ENCODE measurements at regions not wholly inside any gene's neighbourhood (a gene's known extent, or its start where the extent isn't known, plus 50 kb on each side); places are given as distances from the start of the nearest gene placed in this dataset.

DNA sequence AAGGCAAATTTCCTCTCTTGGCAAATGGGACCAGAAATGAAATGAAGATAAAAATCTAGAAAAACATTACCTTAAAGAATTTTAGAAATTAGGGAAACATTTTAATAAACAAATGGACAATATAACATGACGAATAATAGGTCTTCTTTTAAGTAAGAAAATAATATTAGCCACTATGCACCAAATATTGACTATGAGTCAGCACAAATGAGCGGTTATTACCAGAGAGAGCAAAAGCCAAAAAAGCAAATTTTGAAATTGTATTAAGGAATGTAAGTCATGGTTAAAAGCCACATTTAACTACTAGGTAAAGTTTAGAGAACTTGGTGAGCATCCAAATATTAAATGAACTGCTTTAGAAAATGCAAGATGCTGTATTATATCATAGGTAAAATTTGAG is 376.6 kb upstream of the JAG1 start:
- DNase-seq (ENCODE audit: low read depth in 1 of 2, low spot score in 2 of 2), result no peak
- no peak overlapping the region for H4K8ac ChIP-seq (ENCODE audit: extremely low read depth, insufficient read depth, low read length)
- no peaks in the 10 kb centered on the region for H3K4me1 ChIP-seq (replicated peaks in 1 of 4; ENCODE audit: control insufficient read depth in 3 of 4, insufficient read depth in 4 of 4, low read length in 3 of 4)
- H2BK20ac ChIP-seq (ENCODE audit: low read length), result no peak overlapping the region
- no peak overlapping the region for H3K4ac ChIP-seq (replicated peaks; ENCODE audit: insufficient read length, low read depth, low read length)
- H3K79me2 ChIP-seq (ENCODE audit: control insufficient read depth in 1 of 2, insufficient read depth in 2 of 2, low read length in 2 of 2), result no peaks in the 10 kb centered on the region
- no peak overlapping the region for H3K4me3 ChIP-seq (ENCODE audit: extremely low read depth in 1 of 4, insufficient read depth in 2 of 4, low read depth in 3 of 4, low read length in 4 of 4)
- no peaks in the 10 kb centered on the region for H3K23me2 ChIP-seq (ENCODE audit: low read depth, low read length)
- H3K23ac ChIP-seq (ENCODE audit: insufficient read length), result no peak overlapping the region
- no peak overlapping the region for H2BK15ac ChIP-seq (ENCODE audit: low read length)
- no peaks in the 10 kb centered on the region for H3K79me1 ChIP-seq (ENCODE audit: low read depth, low read length)
- H2AK5ac ChIP-seq (ENCODE audit: low read depth, low read length), result no peak overlapping the region
- 91% methylated on average over 2 of the region's 2 CpGs; no CpG with 5 or more reads in 1 of the 2 experiments for WGBS, 2 experiments (ENCODE audit: extremely low coverage in 1 of 2, insufficient coverage in 1 of 2, insufficient read length in 1 of 2, insufficient replicate concordance in 2 of 2, low coverage in 1 of 2, low lambda C conversion rate in 2 of 2, missing lambda C conversion rate in 1 of 2)
- H3K4me2 ChIP-seq (ENCODE audit: insufficient read depth in 1 of 2, low read depth in 2 of 2, low read length in 2 of 2), result no peak overlapping the region
- H4K20me1 ChIP-seq (replicated peaks in 1 of 2; ENCODE audit: control insufficient read depth in 1 of 2, insufficient read depth in 2 of 2, low read length in 2 of 2), result no peaks in the 10 kb centered on the region
- no peak overlapping the region for H3K9ac ChIP-seq (replicated peaks in 1 of 4; ENCODE audit: extremely low read depth in 1 of 4, low read depth in 3 of 4, low read length in 3 of 4)
- H3K27me3 ChIP-seq (replicated peaks in 1 of 4; ENCODE audit: control insufficient read depth in 3 of 4, extremely low read depth in 1 of 4, insufficient read depth in 3 of 4, low read length in 3 of 4), result no peaks in the 10 kb centered on the region
- no peaks in the 10 kb centered on the region for H3K36me3 ChIP-seq (ENCODE audit: control insufficient read depth in 2 of 4, insufficient read depth in 4 of 4, low read length in 3 of 4)
- H2BK12ac ChIP-seq (ENCODE audit: low read depth, low read length), result no peak overlapping the region
- H3K18ac ChIP-seq (ENCODE audit: extremely low read depth, low read length), result no peak overlapping the region
- H4K91ac ChIP-seq (replicated peaks; ENCODE audit: insufficient read length, low read length), result no peak overlapping the region
- no peak overlapping the region for H3K56ac ChIP-seq (replicated peaks; ENCODE audit: insufficient read length, low read depth, low read length)
- H3K14ac ChIP-seq (ENCODE audit: insufficient read length), result no peak overlapping the region
- H2BK5ac ChIP-seq (ENCODE audit: low read depth, low read length), result no peak overlapping the region
- FAIRE-seq, result no peak
- no peak overlapping the region for H3K27ac ChIP-seq (ENCODE audit: low read depth, low read length)
- no peak overlapping the region for H4K5ac ChIP-seq (ENCODE audit: insufficient read length, low read depth, low read length)
- ChIA-PET CTCF (ENCODE audit: partially characterized antibody) (no interaction called here), POLR2A (ENCODE audit: partially characterized antibody) (no interaction called here)
- no peak overlapping the region for H2BK120ac ChIP-seq (replicated peaks; ENCODE audit: low read depth, low read length)
- H2AFZ ChIP-seq (ENCODE audit: low read length), result no peak overlapping the region
- no peaks in the 10 kb centered on the region for H3K9me3 ChIP-seq (ENCODE audit: insufficient read depth in 2 of 2, low read depth in 1 of 2, low read length in 1 of 2)
- TF ChIP-seq SUZ12 (IDR thresholded peaks at IDR 0.05; ENCODE audit: low read length) (no peak), JUND (IDR thresholded peaks at IDR 0.05; ENCODE audit: low read length) (no peak), BRCA1 (IDR thresholded peaks at IDR 0.05; ENCODE audit: low read depth, low read length) (no peak), GABPA (IDR thresholded peaks at IDR 0.05; ENCODE audit: borderline replicate concordance, insufficient read depth, low read length) (no peak), BCL11A (IDR thresholded peaks at IDR 0.05; ENCODE audit: low read depth in 2 of 2, low read length in 2 of 2) (no peak), KDM5A (IDR thresholded peaks at IDR 0.05; ENCODE audit: low read length) (no peak), TAF7 (optimal IDR thresholded peaks at IDR 0.05; ENCODE audit: borderline replicate concordance, low read depth, low read length) (no peak), TCF12 (IDR thresholded peaks at IDR 0.05; ENCODE audit: low read depth, low read length) (no peak)

Data from H1 (cell line).